Panc1 (cell line): ENCODE measurements at regions not wholly inside any gene's neighbourhood (a gene's known extent, or its start where the extent isn't known, plus 50 kb on each side); places are given as distances from the start of the nearest gene placed in this dataset.
"Not testable (repeated sequence)": the region's sequence is repeated elsewhere in the genome, so short reads cannot be mapped to it uniquely, and the experiment has no call there.

Source experiments
- CTCF ChIP-seq: fragments of 450-650 bp; IDR thresholded peaks from 2 replicates; pipeline ENCODE4 v1.5.1; 2017; ENCODE audit warnings: mild to moderate bottlenecking
- POLR2AphosphoS5 ChIP-seq: IDR thresholded peaks from 2 replicates; pipeline ENCODE4 v1.6.1; 2012; ENCODE audit warnings: mild to moderate bottlenecking, low read depth, low read length, moderate library complexity
- REST ChIP-seq, 2 experiments: IDR thresholded peaks; 2 replicates each; pipeline ENCODE4 v1.6.1; 2011 to 2012; ENCODE audit warnings: low read depth in 2 of 2, control low read depth in 1 of 2, low read length in 1 of 2, mild to moderate bottlenecking in 1 of 2, moderate library complexity in 1 of 2; ENCODE audit not compliant: insufficient read depth in 1 of 2
- SIN3A ChIP-seq: IDR thresholded peaks from 2 replicates; pipeline ENCODE4 v1.6.1; 2012; ENCODE audit warnings: low read depth, mild to moderate bottlenecking, low read length, moderate library complexity, borderline replicate concordance; ENCODE audit not compliant: insufficient read depth
- TCF7L2 ChIP-seq: IDR thresholded peaks from 2 replicates; pipeline ENCODE4 v1.6.1; 2011; ENCODE audit warnings: mild to moderate bottlenecking, low read depth, low read length, inconsistent platforms

GRCh38 chr21:9733761-9734558 lies 787.4 kb upstream of the TPTE start:
- not testable (repeated sequence) for TF ChIP-seq POLR2AphosphoS5; CTCF; SIN3A; TCF7L2; REST (IDR thresholded peaks at IDR 0.05; ENCODE audit: insufficient read depth in 1 of 2, low read depth in 2 of 2, low read length in 1 of 2)
